SK-N-SH (cell line): ENCODE measurements at regions not wholly inside any gene's neighbourhood (a gene's known extent, or its start where the extent isn't known, plus 50 kb on each side); places are given as distances from the start of the nearest gene placed in this dataset.
A peak's percentile ranks its signal among the peaks of the same experiment; 100 is the strongest.

Source experiments
- CTCF ChIA-PET: fragments of 300-600, 350-600 bp; formaldehyde crosslinking; extraction: SDS; loops from one replicate; lab custom pipeline; 2021; lab: Yijun Ruan, JAX
- POLR2A ChIA-PET: fragments of 350-600 bp; sonication (Branson Sonifier 250); formaldehyde crosslinking; extraction: SDS; loops from one replicate; lab custom pipeline; 2020; ENCODE audit warnings: antibody characterized with exemption, inconsistent platforms; lab: Yijun Ruan, JAX
- DNase-seq: peaks from one replicate; pipeline ENCODE4 v3.0.0; 2012
- H2AFZ ChIP-seq: fragments of 200-600 bp; sonication (generic); 2 replicates; pipeline ENCODE4 v1.8.1; 2016; ENCODE audit warnings: antibody characterized with exemption, mild to moderate bottlenecking, low read depth
- H3F3A ChIP-seq: fragments of 200-600 bp; sonication (generic); replicated peaks from 2 replicates; pipeline ENCODE3; 2016; ENCODE audit warnings: antibody characterized with exemption, mild to moderate bottlenecking; ENCODE audit not compliant: insufficient read depth
- H3K27ac ChIP-seq, 2 experiments: fragments of 200-500 bp in 1 of 2; fragments of 200-600 bp in 1 of 2; sonication (Bioruptor generic) in 1 of 2; sonication (generic), shearing (Covaris generic) in 1 of 2; 2 replicates each; pipeline versions ENCODE4 v1.5.1 to v1.6.1; 2014 to 2016; ENCODE audit warnings: low read depth in 2 of 2, inconsistent platforms in 1 of 2, low read length in 1 of 2, mild to moderate bottlenecking in 1 of 2, mixed read lengths in 1 of 2
- H3K27me3 ChIP-seq: fragments of 200-600 bp; sonication (generic), shearing (Covaris generic); 2 replicates; pipeline ENCODE4 v1.6.1; 2016; ENCODE audit warnings: mixed run types; ENCODE audit not compliant: insufficient read depth
- H3K36me3 ChIP-seq, 2 experiments: fragments of 200-500 bp in 1 of 2; fragments of 200-600 bp in 1 of 2; sonication (Bioruptor generic) in 1 of 2; sonication (generic) in 1 of 2; replicated peaks in 1 of 2; 2 replicates each; pipeline versions ENCODE3 to v1.5.1; 2014 to 2016; ENCODE audit warnings: low read length in 1 of 2, mild to moderate bottlenecking in 1 of 2; ENCODE audit not compliant: insufficient read depth in 2 of 2, control insufficient read depth in 1 of 2
- H3K4me1 ChIP-seq, 2 experiments: fragments of 200-500 bp in 1 of 2; fragments of 200-600 bp in 1 of 2; sonication (Bioruptor generic) in 1 of 2; sonication (generic), shearing (Covaris generic) in 1 of 2; 2 replicates each; pipeline versions ENCODE4 v1.5.1 to v1.6.1; 2014 to 2016; ENCODE audit warnings: low read depth in 1 of 2, low read length in 1 of 2, mixed run types in 1 of 2; ENCODE audit not compliant: insufficient read depth in 2 of 2, control insufficient read depth in 1 of 2
- H3K4me2 ChIP-seq: fragments of 200-600 bp; sonication (generic), shearing (Covaris generic); 2 replicates; pipeline ENCODE4 v1.6.1; 2017; ENCODE audit warnings: mixed run types
- H3K4me3 ChIP-seq, 2 experiments: fragments of 200-500 bp in 1 of 2; fragments of 200-600 bp in 1 of 2; sonication (Bioruptor generic) in 1 of 2; sonication (generic), shearing (Covaris generic) in 1 of 2; 2 replicates each; pipeline versions ENCODE4 v1.5.1 to v1.8.1; 2014 to 2016; ENCODE audit warnings: low read depth in 2 of 2, inconsistent platforms in 1 of 2, low read length in 1 of 2, mild to moderate bottlenecking in 1 of 2, mixed read lengths in 1 of 2, moderate library complexity in 1 of 2
- H3K79me2 ChIP-seq: fragments of 200-600 bp; sonication (generic); 2 replicates; pipeline ENCODE4 v1.8.1; 2017; ENCODE audit warnings: mild to moderate bottlenecking; ENCODE audit not compliant: insufficient read depth
- H3K9ac ChIP-seq: fragments of 200-600 bp; sonication (generic); 2 replicates; pipeline ENCODE4 v1.6.1; 2017; ENCODE audit warnings: mixed run types
- H3K9me2 ChIP-seq: fragments of 200-600 bp; sonication (generic); 2 replicates; pipeline ENCODE4 v1.6.1; 2017; ENCODE audit warnings: mixed run types
- H3K9me3 ChIP-seq: fragments of 200-600 bp; sonication (generic); 2 replicates; pipeline ENCODE4 v1.6.1; 2017; ENCODE audit warnings: mixed run types, mild to moderate bottlenecking, moderate library complexity
- H4K20me1 ChIP-seq: fragments of 200-600 bp; sonication (generic); 2 replicates; pipeline ENCODE4 v1.6.1; 2017; ENCODE audit warnings: mild to moderate bottlenecking, mixed run types; ENCODE audit not compliant: insufficient read depth
- FOXJ3 ChIP-seq: sonication (generic); formaldehyde crosslinking; IDR thresholded peaks from 2 replicates; pipeline ENCODE4 v1.5.1; 2020; ENCODE audit warnings: mild to moderate bottlenecking, missing genetic modification reagents
- FOXM1 ChIP-seq: IDR thresholded peaks from 2 replicates; pipeline ENCODE4 v1.4.0; 2012; ENCODE audit warnings: low read depth, mild to moderate bottlenecking
- SIN3A ChIP-seq: IDR thresholded peaks from 2 replicates; pipeline ENCODE4 v1.6.1; 2012; ENCODE audit warnings: low read depth, mild to moderate bottlenecking, low read length, moderate library complexity, borderline replicate concordance
- TCF12 ChIP-seq: IDR thresholded peaks from 2 replicates; pipeline ENCODE4 v1.4.0; 2012
- USF2 ChIP-seq: fragments of 150-350 bp; IDR thresholded peaks from 2 replicates; pipeline ENCODE4 v1.6.1; 2017; ENCODE audit warnings: antibody characterized with exemption, low read length, low read depth, borderline replicate concordance
- ZBTB33 ChIP-seq: IDR thresholded peaks from 2 replicates; pipeline ENCODE4 v1.4.0; 2012; ENCODE audit warnings: low read depth, borderline replicate concordance
- WGBS: methylation state at CpG from one replicate; pipeline ENCODE4 v1.1.6; 2017; ENCODE audit warnings: low lambda C conversion rate; 5-methylcytosine and 5-hydroxymethylcytosine counted together

GRCh38 chr1:54481201-54481884, 66.7 kb upstream of the ACOT11 start:
- H4K20me1 ChIP-seq, result no peaks in the 10 kb centered on the region
- no peaks in the 10 kb centered on the region for H3K79me2 ChIP-seq
- H3K4me3 ChIP-seq, result no peak overlapping the region
- H3K27me3 ChIP-seq, result no peaks in the 10 kb centered on the region
- H3K4me2 ChIP-seq, result no peak overlapping the region
- DNase-seq, result no peak
- 91% methylated on average over 4 of the region's 5 CpGs for WGBS
- CTCF ChIA-PET, result interaction anchor here (0.7 to 1.2 kb wide), 4 partner anchors 15 to 400 kb away, joined by 3 to 4 read pairs (median 3); no protein-coding TSS in a partner anchor
- H3K9me2 ChIP-seq, result no peaks in the 10 kb centered on the region
- H2AFZ ChIP-seq, result no peak overlapping the region
- H3K9ac ChIP-seq, result no peak overlapping the region
- no peak overlapping the region for H3K27ac ChIP-seq
- peaks cover 0 to 11% of the 10 kb centered on the region in 2 experiments; a peak in 1 of 4 replicates for H3K4me1 ChIP-seq
- H3K36me3 ChIP-seq, result no peaks in the 10 kb centered on the region
- no peaks in the 10 kb centered on the region for H3K9me3 ChIP-seq
- POLR2A ChIA-PET, result no interaction called here
- no peak for TF ChIP-seq FOXM1
- no peak for TF ChIP-seq ZBTB33
- TF ChIP-seq FOXJ3 (CRISPR knock-in tag), result no peak
- TF ChIP-seq USF2, result no peak
- TF ChIP-seq, all 33 proteins: peak for 0
- no peaks in the 10 kb centered on the region for H3F3A ChIP-seq

- Histone ChIP-seq H2AFZ (no peak overlapping the region), H3F3A (no peaks in the 10 kb centered on the region)
- CTCF ChIA-PET, result interaction anchor here (0.7 to 0.8 kb wide), 2 partner anchors 252 to 399 kb away, joined by 3 read pairs; no protein-coding TSS in a partner anchor
- no peak for TF ChIP-seq SIN3A
- TF ChIP-seq TCF12, result 0 out of 2 replicates have a peak, but pooled peaks have one; percentile 17
- TF ChIP-seq, all 33 proteins: peak for 1
- H3K9ac ChIP-seq, result no peak overlapping the region
- no peaks in the 10 kb centered on the region for H3K9me3 ChIP-seq
- no peaks in the 10 kb centered on the region for H4K20me1 ChIP-seq
- peaks cover 0 to 20% of the 10 kb centered on the region in 2 experiments; a peak in 1 of 4 replicates for H3K4me1 ChIP-seq
- H3K9me2 ChIP-seq, result no peaks in the 10 kb centered on the region
- no peak overlapping the region for H3K4me3 ChIP-seq
- H3K27me3 ChIP-seq, result no peaks in the 10 kb centered on the region
- no peaks in the 10 kb centered on the region for H3K79me2 ChIP-seq
- no peak overlapping the region for H3K4me2 ChIP-seq
- POLR2A ChIA-PET, result no interaction called here
- peak; percentile 40 for DNase-seq
- H3K36me3 ChIP-seq, result no peaks in the 10 kb centered on the region
- 50% methylated on average over 3 of the region's 4 CpGs for WGBS
- H3K27ac ChIP-seq, result no peak overlapping the region
These were observed 67.5 kb upstream of the ACOT11 start for GRCh38 chr1:54480525-54480848.
